ENCODE measurements at regions not wholly inside any gene's neighbourhood (a gene's known extent, or its start where the extent isn't known, plus 50 kb on each side); places are given as distances from the start of the nearest gene placed in this dataset.

GRCh38 chr14:34368115-34368970, 93.7 kb downstream of the SPTSSA start:
- H2AFZ ChIP-seq (ENCODE audit: low read depth, low read length): no peak overlapping the region
- H3K9me2 ChIP-seq (ENCODE audit: insufficient read depth, low read length): no peaks in the 10 kb centered on the region
- H3K4me3 ChIP-seq (ENCODE audit: low read length): no peak overlapping the region
- no peak overlapping the region for H3K27ac ChIP-seq (ENCODE audit: low read length)
- no peaks in the 10 kb centered on the region for H3F3A ChIP-seq (ENCODE audit: insufficient read depth, low read length, poor library complexity, severe bottlenecking)
- no peak overlapping the region for H3K9ac ChIP-seq (ENCODE audit: low read length)
- no peaks in the 10 kb centered on the region for H3K27me3 ChIP-seq (ENCODE audit: insufficient read depth, low read depth, low read length)
- no peaks in the 10 kb centered on the region for H3K36me3 ChIP-seq (ENCODE audit: insufficient read depth, low read length)
- no peak overlapping the region for H3K4me2 ChIP-seq (ENCODE audit: low read length)
- no peaks in the 10 kb centered on the region for H3K79me2 ChIP-seq (replicated peaks; ENCODE audit: insufficient read depth, low read length)
- no peaks in the 10 kb centered on the region for H4K20me1 ChIP-seq (ENCODE audit: insufficient read depth)
- TF ChIP-seq MXI1 (conservative IDR thresholded peaks at IDR 0.05; ENCODE audit: poor library complexity, severe bottlenecking): no peak
- TF ChIP-seq POLR2AphosphoS5 (IDR thresholded peaks at IDR 0.05): no peak
- no peak for TF ChIP-seq SMC3 (conservative IDR thresholded peaks at IDR 0.05; ENCODE audit: poor library complexity)
- no peak for TF ChIP-seq TAF1 (IDR thresholded peaks at IDR 0.05; ENCODE audit: low read depth)
- TF ChIP-seq EP300 (conservative IDR thresholded peaks at IDR 0.05; ENCODE audit: poor library complexity, severe bottlenecking): no peak
- TF ChIP-seq, protein P1, sequence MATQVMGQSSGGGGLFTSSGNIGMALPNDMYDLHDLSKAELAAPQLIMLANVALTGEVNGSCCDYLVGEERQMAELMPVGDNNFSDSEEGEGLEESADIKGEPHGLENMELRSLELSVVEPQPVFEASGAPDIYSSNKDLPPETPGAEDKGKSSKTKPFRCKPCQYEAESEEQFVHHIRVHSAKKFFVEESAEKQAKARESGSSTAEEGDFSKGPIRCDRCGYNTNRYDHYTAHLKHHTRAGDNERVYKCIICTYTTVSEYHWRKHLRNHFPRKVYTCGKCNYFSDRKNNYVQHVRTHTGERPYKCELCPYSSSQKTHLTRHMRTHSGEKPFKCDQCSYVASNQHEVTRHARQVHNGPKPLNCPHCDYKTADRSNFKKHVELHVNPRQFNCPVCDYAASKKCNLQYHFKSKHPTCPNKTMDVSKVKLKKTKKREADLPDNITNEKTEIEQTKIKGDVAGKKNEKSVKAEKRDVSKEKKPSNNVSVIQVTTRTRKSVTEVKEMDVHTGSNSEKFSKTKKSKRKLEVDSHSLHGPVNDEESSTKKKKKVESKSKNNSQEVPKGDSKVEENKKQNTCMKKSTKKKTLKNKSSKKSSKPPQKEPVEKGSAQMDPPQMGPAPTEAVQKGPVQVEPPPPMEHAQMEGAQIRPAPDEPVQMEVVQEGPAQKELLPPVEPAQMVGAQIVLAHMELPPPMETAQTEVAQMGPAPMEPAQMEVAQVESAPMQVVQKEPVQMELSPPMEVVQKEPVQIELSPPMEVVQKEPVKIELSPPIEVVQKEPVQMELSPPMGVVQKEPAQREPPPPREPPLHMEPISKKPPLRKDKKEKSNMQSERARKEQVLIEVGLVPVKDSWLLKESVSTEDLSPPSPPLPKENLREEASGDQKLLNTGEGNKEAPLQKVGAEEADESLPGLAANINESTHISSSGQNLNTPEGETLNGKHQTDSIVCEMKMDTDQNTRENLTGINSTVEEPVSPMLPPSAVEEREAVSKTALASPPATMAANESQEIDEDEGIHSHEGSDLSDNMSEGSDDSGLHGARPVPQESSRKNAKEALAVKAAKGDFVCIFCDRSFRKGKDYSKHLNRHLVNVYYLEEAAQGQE (IDR thresholded peaks at IDR 0.05; ENCODE audit: borderline replicate concordance): no peak
- no peak for TF ChIP-seq EZH2 (IDR thresholded peaks at IDR 0.05; ENCODE audit: borderline replicate concordance, insufficient read depth, low read length, poor library complexity, severe bottlenecking)
- TF ChIP-seq, protein P2, sequence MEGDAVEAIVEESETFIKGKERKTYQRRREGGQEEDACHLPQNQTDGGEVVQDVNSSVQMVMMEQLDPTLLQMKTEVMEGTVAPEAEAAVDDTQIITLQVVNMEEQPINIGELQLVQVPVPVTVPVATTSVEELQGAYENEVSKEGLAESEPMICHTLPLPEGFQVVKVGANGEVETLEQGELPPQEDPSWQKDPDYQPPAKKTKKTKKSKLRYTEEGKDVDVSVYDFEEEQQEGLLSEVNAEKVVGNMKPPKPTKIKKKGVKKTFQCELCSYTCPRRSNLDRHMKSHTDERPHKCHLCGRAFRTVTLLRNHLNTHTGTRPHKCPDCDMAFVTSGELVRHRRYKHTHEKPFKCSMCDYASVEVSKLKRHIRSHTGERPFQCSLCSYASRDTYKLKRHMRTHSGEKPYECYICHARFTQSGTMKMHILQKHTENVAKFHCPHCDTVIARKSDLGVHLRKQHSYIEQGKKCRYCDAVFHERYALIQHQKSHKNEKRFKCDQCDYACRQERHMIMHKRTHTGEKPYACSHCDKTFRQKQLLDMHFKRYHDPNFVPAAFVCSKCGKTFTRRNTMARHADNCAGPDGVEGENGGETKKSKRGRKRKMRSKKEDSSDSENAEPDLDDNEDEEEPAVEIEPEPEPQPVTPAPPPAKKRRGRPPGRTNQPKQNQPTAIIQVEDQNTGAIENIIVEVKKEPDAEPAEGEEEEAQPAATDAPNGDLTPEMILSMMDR (IDR thresholded peaks at IDR 0.05; ENCODE audit: poor library complexity, severe bottlenecking): no peak
- no peaks in the 10 kb centered on the region for H3K9me3 ChIP-seq (ENCODE audit: low read length)

DNA sequence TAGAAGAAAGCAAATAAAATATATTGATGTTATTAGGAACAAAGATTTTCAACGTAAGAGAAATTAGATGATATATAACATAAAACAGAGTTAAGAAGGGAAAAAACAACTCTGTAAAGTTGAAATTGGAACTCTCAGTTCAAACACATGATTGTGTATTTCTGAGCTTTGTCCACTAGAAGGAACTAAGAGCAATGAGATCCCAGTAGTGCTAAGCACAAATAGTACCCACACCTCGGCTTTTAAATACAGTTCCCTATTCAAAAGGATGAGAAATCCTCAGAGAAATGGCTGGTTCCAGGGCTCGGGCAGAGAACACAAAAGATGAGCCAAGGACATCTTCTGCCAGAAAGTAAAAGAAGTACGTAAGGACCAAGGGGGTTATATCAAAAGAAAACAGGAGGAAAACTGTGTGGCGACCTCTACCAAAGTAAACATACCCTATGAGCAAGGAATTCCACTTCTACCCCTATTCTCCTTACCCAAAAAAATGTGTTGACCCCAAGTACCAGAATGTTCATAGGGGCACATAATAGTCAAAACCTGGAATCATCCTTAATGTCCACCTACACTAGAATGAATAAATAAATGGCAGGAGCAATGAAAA, 96.6 kb downstream of the SPTSSA start:
- Histone ChIP-seq H4K20me1 (ENCODE audit: insufficient read depth) (no peaks in the 10 kb centered on the region), H3K4me3 (ENCODE audit: low read length) (no peak overlapping the region), H3F3A (ENCODE audit: insufficient read depth, low read length, poor library complexity, severe bottlenecking) (no peaks in the 10 kb centered on the region), H3K9me2 (ENCODE audit: insufficient read depth, low read length) (no peaks in the 10 kb centered on the region), H3K9me3 (ENCODE audit: low read length) (no peaks in the 10 kb centered on the region), H2AFZ (ENCODE audit: low read depth, low read length) (no peak overlapping the region), H3K27me3 (ENCODE audit: insufficient read depth, low read depth, low read length) (no peaks in the 10 kb centered on the region), H3K9ac (ENCODE audit: low read length) (no peak overlapping the region), H3K27ac (ENCODE audit: low read length) (no peak overlapping the region), H3K79me2 (replicated peaks; ENCODE audit: insufficient read depth, low read length) (no peaks in the 10 kb centered on the region), H3K4me2 (ENCODE audit: low read length) (no peak overlapping the region), H3K36me3 (ENCODE audit: insufficient read depth, low read length) (no peaks in the 10 kb centered on the region)
- TF ChIP-seq, protein P2 (IDR thresholded peaks at IDR 0.05; ENCODE audit: poor library complexity, severe bottlenecking): no peak
- TF ChIP-seq EP300 (conservative IDR thresholded peaks at IDR 0.05; ENCODE audit: poor library complexity, severe bottlenecking): no peak
- TF ChIP-seq TAF1 (IDR thresholded peaks at IDR 0.05; ENCODE audit: low read depth): no peak
- TF ChIP-seq RAD21 (conservative IDR thresholded peaks at IDR 0.05): no peak
- TF ChIP-seq MXI1 (conservative IDR thresholded peaks at IDR 0.05; ENCODE audit: poor library complexity, severe bottlenecking): no peak
- TF ChIP-seq EZH2 (IDR thresholded peaks at IDR 0.05; ENCODE audit: borderline replicate concordance, insufficient read depth, low read length, poor library complexity, severe bottlenecking): no peak
- TF ChIP-seq POLR2AphosphoS5 (IDR thresholded peaks at IDR 0.05): no peak
- TF ChIP-seq, protein P1 (IDR thresholded peaks at IDR 0.05; ENCODE audit: borderline replicate concordance): no peak
- TF ChIP-seq SMC3 (conservative IDR thresholded peaks at IDR 0.05; ENCODE audit: poor library complexity): no peak
